OCI-LY3 (cell line): ENCODE measurements at regions not wholly inside any gene's neighbourhood (a gene's known extent, or its start where the extent isn't known, plus 50 kb on each side); places are given as distances from the start of the nearest gene placed in this dataset.

Experiments
- H2AFZ ChIP-seq: fragments of 200-600, 300-600 bp; shearing (Covaris generic); 2 replicates; pipeline ENCODE4 v1.6.0; 2014; ENCODE audit warnings: antibody characterized with exemption, low read depth, low read length
- H3K27ac ChIP-seq: fragments of 200-600, 300-600 bp; sonication (generic); 2 replicates; pipeline ENCODE4 v1.5.1; 2014; ENCODE audit warnings: mild to moderate bottlenecking, low read length, moderate library complexity, mixed read lengths
- H3K27me3 ChIP-seq: fragments of 200-600, 300-600 bp; sonication (generic); 2 replicates; pipeline ENCODE4 v1.6.1; 2014; ENCODE audit warnings: low read depth, low read length, mixed read lengths
- H3K36me3 ChIP-seq: fragments of 200-600, 300-600 bp; sonication (generic); replicated peaks from 2 replicates; pipeline ENCODE3; 2014; ENCODE audit warnings: low read depth, low read length, mixed read lengths
- H3K4me1 ChIP-seq: fragments of 300-600, 200-600 bp; sonication (generic); 2 replicates; pipeline ENCODE4 v1.6.1; 2014; ENCODE audit warnings: low read length, mixed read lengths
- H3K4me2 ChIP-seq: fragments of 200-600, 300-600 bp; sonication (generic); 2 replicates; pipeline ENCODE4 v1.6.1; 2014; ENCODE audit warnings: low read length, mixed read lengths
- H3K4me3 ChIP-seq: fragments of 300-600, 200-600 bp; sonication (generic); 2 replicates; pipeline ENCODE4 v1.5.1; 2014; ENCODE audit warnings: antibody characterized with exemption, mild to moderate bottlenecking, low read length, moderate library complexity
- H3K79me2 ChIP-seq: fragments of 300-600, 200-600 bp; shearing (Covaris generic); 2 replicates; pipeline ENCODE4 v1.6.1; 2014; ENCODE audit warnings: mild to moderate bottlenecking, low read length, mixed read lengths
- H3K9ac ChIP-seq: fragments of 300-600, 200-600 bp; shearing (Covaris generic); 2 replicates; pipeline ENCODE4 v1.6.0; 2014; ENCODE audit warnings: mild to moderate bottlenecking, low read length, moderate library complexity
- H3K9me3 ChIP-seq: fragments of 200-600, 300-600 bp; shearing (Covaris generic); 2 replicates; pipeline ENCODE4 v1.6.1; 2014; ENCODE audit warnings: low read length, mixed read lengths; ENCODE audit not compliant: insufficient read depth
- H4K20me1 ChIP-seq: fragments of 200-600, 300-600 bp; sonication (generic); 2 replicates; pipeline ENCODE4 v1.6.1; 2016; ENCODE audit warnings: low read length, mixed read lengths; ENCODE audit not compliant: insufficient read depth
- EZH2phosphoT487 ChIP-seq: fragments of 200-600 bp; shearing (Covaris generic); IDR thresholded peaks from 2 replicates; pipeline ENCODE4 v1.6.1; 2018; ENCODE audit warnings: antibody characterized with exemption, mixed run types, low read depth
- TF ChIP-seq, protein P1 (sequence below): fragments of 200-600, 300-600 bp; sonication (generic); IDR thresholded peaks from 2 replicates; pipeline ENCODE4 v1.5.1; 2014; ENCODE audit warnings: antibody characterized with exemption, low read length, low read depth

DNA sequence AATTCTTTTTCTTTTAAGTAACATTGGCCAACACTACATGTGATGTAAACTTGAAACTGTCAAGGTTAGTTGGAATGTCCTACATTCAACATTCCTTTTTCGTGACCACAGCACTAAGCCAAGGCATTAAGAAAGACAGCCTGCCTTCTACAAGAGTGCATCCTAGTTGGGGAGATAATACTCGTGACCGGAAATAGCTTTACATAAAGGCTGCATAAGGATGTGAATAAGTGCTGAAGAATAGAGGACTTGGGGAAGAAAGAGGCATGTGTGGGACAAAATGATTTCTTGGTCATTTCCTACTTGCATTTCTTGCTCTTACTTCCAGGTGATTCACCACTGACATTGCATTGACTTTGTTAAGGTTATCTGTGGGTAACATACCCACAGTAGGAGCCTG is 282.0 kb downstream of the DMRT2 start:
- TF ChIP-seq EZH2phosphoT487: no peak
- TF ChIP-seq, protein P1, sequence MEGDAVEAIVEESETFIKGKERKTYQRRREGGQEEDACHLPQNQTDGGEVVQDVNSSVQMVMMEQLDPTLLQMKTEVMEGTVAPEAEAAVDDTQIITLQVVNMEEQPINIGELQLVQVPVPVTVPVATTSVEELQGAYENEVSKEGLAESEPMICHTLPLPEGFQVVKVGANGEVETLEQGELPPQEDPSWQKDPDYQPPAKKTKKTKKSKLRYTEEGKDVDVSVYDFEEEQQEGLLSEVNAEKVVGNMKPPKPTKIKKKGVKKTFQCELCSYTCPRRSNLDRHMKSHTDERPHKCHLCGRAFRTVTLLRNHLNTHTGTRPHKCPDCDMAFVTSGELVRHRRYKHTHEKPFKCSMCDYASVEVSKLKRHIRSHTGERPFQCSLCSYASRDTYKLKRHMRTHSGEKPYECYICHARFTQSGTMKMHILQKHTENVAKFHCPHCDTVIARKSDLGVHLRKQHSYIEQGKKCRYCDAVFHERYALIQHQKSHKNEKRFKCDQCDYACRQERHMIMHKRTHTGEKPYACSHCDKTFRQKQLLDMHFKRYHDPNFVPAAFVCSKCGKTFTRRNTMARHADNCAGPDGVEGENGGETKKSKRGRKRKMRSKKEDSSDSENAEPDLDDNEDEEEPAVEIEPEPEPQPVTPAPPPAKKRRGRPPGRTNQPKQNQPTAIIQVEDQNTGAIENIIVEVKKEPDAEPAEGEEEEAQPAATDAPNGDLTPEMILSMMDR: no peak
- no peaks in the 10 kb centered on the region for H3K27me3 ChIP-seq

DNA sequence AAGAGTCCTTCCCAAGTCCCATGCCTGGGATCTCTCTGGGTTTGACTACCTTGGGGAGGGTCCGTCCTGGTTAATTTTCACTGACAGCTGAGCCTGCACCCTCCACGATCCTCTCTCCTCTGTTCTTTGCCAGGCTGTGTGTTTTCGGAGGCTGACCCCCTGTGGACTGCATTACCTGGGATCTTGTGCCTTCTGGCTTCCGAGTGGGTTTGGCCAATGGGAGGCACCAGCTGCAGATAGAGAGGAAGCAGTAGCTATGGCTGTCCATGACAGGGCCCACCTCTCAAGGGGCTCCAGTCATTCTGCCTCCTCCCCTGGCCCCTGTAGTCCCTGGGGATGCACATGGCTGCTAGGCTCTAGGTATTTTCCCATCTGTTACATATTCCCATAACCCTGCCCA is 285.0 kb downstream of the DMRT2 start:
- no peaks in the 10 kb centered on the region for H3K9me3 ChIP-seq

More for the DNA sequence above, 282.0 kb downstream of the DMRT2 start:
- H3K4me3 ChIP-seq: no peak overlapping the region
- H2AFZ ChIP-seq: no peak overlapping the region
- no peaks in the 10 kb centered on the region for H3K4me1 ChIP-seq
- no peaks in the 10 kb centered on the region for H3K9me3 ChIP-seq
- no peak overlapping the region for H3K27ac ChIP-seq
- H3K79me2 ChIP-seq: no peaks in the 10 kb centered on the region
- H4K20me1 ChIP-seq: no peaks in the 10 kb centered on the region
- H3K36me3 ChIP-seq: no peaks in the 10 kb centered on the region
- no peak overlapping the region for H3K4me2 ChIP-seq
- no peak overlapping the region for H3K9ac ChIP-seq

DNA sequence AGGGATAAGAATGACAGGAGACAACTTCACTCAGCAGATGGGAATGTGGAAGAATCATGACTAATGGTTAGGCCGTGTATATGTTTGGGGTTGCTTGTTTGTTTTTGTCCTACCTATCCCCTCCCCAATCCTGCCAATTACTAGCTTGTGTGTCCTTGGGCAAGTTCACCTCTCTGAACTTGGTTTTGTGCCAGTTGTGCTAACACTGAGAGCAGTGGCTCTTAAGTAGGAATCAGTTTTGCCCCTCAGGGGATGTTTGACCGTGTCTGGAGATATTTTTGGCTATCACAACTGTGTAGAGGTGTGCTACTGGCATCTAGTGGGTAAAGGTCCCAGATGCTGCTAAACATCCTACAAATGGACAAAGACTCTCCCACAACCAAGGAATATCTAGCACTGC is 287.0 kb downstream of the DMRT2 start:
- Histone ChIP-seq H3K9me3 (no peaks in the 10 kb centered on the region), H3K4me1 (no peaks in the 10 kb centered on the region), H3K4me2 (no peak overlapping the region), H3K4me3 (no peak overlapping the region), H3K27me3 (no peaks in the 10 kb centered on the region), H3K79me2 (no peaks in the 10 kb centered on the region), H3K36me3 (no peaks in the 10 kb centered on the region), H2AFZ (no peak overlapping the region), H4K20me1 (no peaks in the 10 kb centered on the region), H3K27ac (no peak overlapping the region), H3K9ac (no peak overlapping the region)
- no peak for TF ChIP-seq EZH2phosphoT487
- TF ChIP-seq, protein P1: no peak

More for the DNA sequence above, 285.0 kb downstream of the DMRT2 start:
- Histone ChIP-seq H3K36me3 (no peaks in the 10 kb centered on the region), H3K27me3 (no peaks in the 10 kb centered on the region), H3K4me1 (no peaks in the 10 kb centered on the region), H3K4me3 (no peak overlapping the region), H4K20me1 (no peaks in the 10 kb centered on the region), H3K27ac (no peak overlapping the region), H3K9ac (no peak overlapping the region), H3K79me2 (no peaks in the 10 kb centered on the region), H2AFZ (no peak overlapping the region), H3K4me2 (no peak overlapping the region)
- no peak for TF ChIP-seq EZH2phosphoT487
- TF ChIP-seq, protein P1: no peak

DNA sequence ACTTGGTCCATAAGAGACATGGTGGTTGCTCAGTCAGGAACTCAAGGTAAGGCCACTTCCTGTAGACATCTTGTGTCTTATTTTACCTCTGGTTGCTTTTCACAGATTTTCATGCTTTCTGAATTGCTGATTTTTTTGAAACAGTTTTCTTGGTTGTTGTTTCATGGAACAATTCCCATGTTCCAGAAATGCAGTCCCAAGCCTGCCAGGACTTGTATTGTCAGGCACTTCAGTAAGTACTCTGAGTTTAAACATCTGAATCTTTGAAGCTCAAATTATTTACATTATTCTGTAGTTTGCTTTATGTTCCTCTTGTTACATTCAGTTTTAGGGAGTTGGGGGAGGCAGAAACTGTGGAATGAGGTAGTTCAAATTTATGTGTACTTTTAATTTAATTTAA is 290.2 kb downstream of the DMRT2 start:
- no peak overlapping the region for H2AFZ ChIP-seq
- no peak overlapping the region for H3K27ac ChIP-seq
- H3K36me3 ChIP-seq: no peaks in the 10 kb centered on the region
- no peaks in the 10 kb centered on the region for H3K9me3 ChIP-seq
- no peaks in the 10 kb centered on the region for H3K79me2 ChIP-seq
- H3K4me1 ChIP-seq: peaks cover 11% of the 10 kb centered on the region
- no peak overlapping the region for H3K4me3 ChIP-seq
- H4K20me1 ChIP-seq: no peaks in the 10 kb centered on the region
- no peak overlapping the region for H3K4me2 ChIP-seq
- H3K9ac ChIP-seq: no peak overlapping the region
- no peaks in the 10 kb centered on the region for H3K27me3 ChIP-seq
- no peak for TF ChIP-seq EZH2phosphoT487
- TF ChIP-seq, protein P1: no peak
